ENCODE measurements at regions not wholly inside any gene's neighbourhood (a gene's known extent, or its start where the extent isn't known, plus 50 kb on each side); places are given as distances from the start of the nearest gene placed in this dataset.
"Not testable (repeated sequence)": the region's sequence is repeated elsewhere in the genome, so short reads cannot be mapped to it uniquely, and the experiment has no call there.

- not testable (repeated sequence) for DNase-seq
These were observed 323.7 kb downstream of the ADGRD1 start for GRCh38 chr12:131277186-131278091.

GRCh38 chr12:131278451-131279115, 324.9 kb downstream of the ADGRD1 start:
- not testable (repeated sequence) for DNase-seq

GRCh38 chr12:131279281-131279921, 325.7 kb downstream of the ADGRD1 start:
- no peak for DNase-seq

- DNase-seq: no peak
These were observed 326.7 kb downstream of the ADGRD1 start for GRCh38 chr12:131280426-131280825.

GRCh38 chr12:131281016-131281415, 327.3 kb downstream of the ADGRD1 start:
- no peak for DNase-seq

GRCh38 chr12:131282292-131283080, 328.8 kb downstream of the ADGRD1 start:
- no peak for DNase-seq

GRCh38 chr12:131283191-131283861, 329.6 kb downstream of the ADGRD1 start:
- no peak for DNase-seq

- not testable (repeated sequence) for DNase-seq
These were observed 330.4 kb downstream of the ADGRD1 start for GRCh38 chr12:131283862-131284825.

GRCh38 chr12:131284954-131285904, 331.5 kb downstream of the ADGRD1 start:
- not testable (repeated sequence) for DNase-seq

GRCh38 chr12:131285905-131286295, 332.2 kb downstream of the ADGRD1 start:
- DNase-seq: not testable (repeated sequence)

- not testable (repeated sequence) for DNase-seq
These were observed 332.6 kb downstream of the ADGRD1 start for GRCh38 chr12:131286301-131286700.

GRCh38 chr12:131287015-131287937, 333.6 kb downstream of the ADGRD1 start:
- DNase-seq: no peak

GRCh38 chr12:131287938-131288764, 334.4 kb downstream of the ADGRD1 start:
- no peak for DNase-seq

- not testable (repeated sequence) for DNase-seq
These were observed 335.3 kb downstream of the ADGRD1 start for GRCh38 chr12:131288765-131289695.

GRCh38 chr12:131289807-131290206, 336.1 kb downstream of the ADGRD1 start:
- not testable (repeated sequence) for DNase-seq

GRCh38 chr12:131290255-131290959, 336.7 kb downstream of the ADGRD1 start:
- DNase-seq: no peak
